ENCODE measurements at regions not wholly inside any gene's neighbourhood (a gene's known extent, or its start where the extent isn't known, plus 50 kb on each side); places are given as distances from the start of the nearest gene placed in this dataset.

- no peak overlapping the region for H3K27ac ChIP-seq
- TF ChIP-seq CTCF (conservative IDR thresholded peaks at IDR 0.05) = no peak
These were observed 408.9 kb downstream of the GLUD2 start for GRCh38 chrX:121456315-121456714.

- TF ChIP-seq CTCF (conservative IDR thresholded peaks at IDR 0.05) = no peak
- H3K27ac ChIP-seq = no peak overlapping the region
These were observed 409.7 kb downstream of the GLUD2 start for GRCh38 chrX:121457096-121457495.

GRCh38 chrX:121479406-121479805, 432.0 kb downstream of the GLUD2 start:
- no peak overlapping the region for H3K27ac ChIP-seq
- TF ChIP-seq CTCF (conservative IDR thresholded peaks at IDR 0.05) = peak; percentile 19; the same call in 1 of the 2 replicates

- H3K27ac ChIP-seq = no peak overlapping the region
- no peak for TF ChIP-seq CTCF (conservative IDR thresholded peaks at IDR 0.05)
These were observed 449.6 kb downstream of the GLUD2 start for GRCh38 chrX:121496966-121497365.

- H3K27ac ChIP-seq = no peak overlapping the region
- no peak for TF ChIP-seq CTCF (conservative IDR thresholded peaks at IDR 0.05)
These were observed 456.7 kb downstream of the GLUD2 start for GRCh38 chrX:121504153-121504552.

- TF ChIP-seq CTCF (conservative IDR thresholded peaks at IDR 0.05) = no peak
- no peak overlapping the region for H3K27ac ChIP-seq
These were observed 498.9 kb downstream of the GLUD2 start for GRCh38 chrX:121546317-121546716.

- H3K27ac ChIP-seq = no peak overlapping the region
- no peak for TF ChIP-seq CTCF (conservative IDR thresholded peaks at IDR 0.05)
These were observed 511.5 kb downstream of the GLUD2 start for GRCh38 chrX:121558886-121559285.

- TF ChIP-seq CTCF (conservative IDR thresholded peaks at IDR 0.05) = no peak
- H3K27ac ChIP-seq = no peak overlapping the region
These were observed 515.2 kb downstream of the GLUD2 start for GRCh38 chrX:121562616-121563015.
